Ureter (tissue), 1 donor: ENCODE measurements at regions not wholly inside any gene's neighbourhood (a gene's known extent, or its start where the extent isn't known, plus 50 kb on each side); places are given as distances from the start of the nearest gene placed in this dataset.
"Not testable (repeated sequence)": the region's sequence is repeated elsewhere in the genome, so short reads cannot be mapped to it uniquely, and the experiment has no call there.

ENCODE experiments used
- DNase-seq: peaks from one replicate; pipeline ENCODE4 v3.0.0-alpha.2; 2020; ENCODE audit warnings: low spot score
- donor health status: DM: yes; HTN: yes; CAD: no.

GRCh38 chr20:39705032-39705431 lies 742.9 kb downstream of the DHX35 start:
- DNase-seq, result no peak

- DNase-seq, result not testable (repeated sequence)
Observed at GRCh38 chr20:39703357-39703756, 741.2 kb downstream of the DHX35 start.

GRCh38 chr20:39702701-39703349 lies 740.7 kb downstream of the DHX35 start:
- DNase-seq, result no peak

DNA sequence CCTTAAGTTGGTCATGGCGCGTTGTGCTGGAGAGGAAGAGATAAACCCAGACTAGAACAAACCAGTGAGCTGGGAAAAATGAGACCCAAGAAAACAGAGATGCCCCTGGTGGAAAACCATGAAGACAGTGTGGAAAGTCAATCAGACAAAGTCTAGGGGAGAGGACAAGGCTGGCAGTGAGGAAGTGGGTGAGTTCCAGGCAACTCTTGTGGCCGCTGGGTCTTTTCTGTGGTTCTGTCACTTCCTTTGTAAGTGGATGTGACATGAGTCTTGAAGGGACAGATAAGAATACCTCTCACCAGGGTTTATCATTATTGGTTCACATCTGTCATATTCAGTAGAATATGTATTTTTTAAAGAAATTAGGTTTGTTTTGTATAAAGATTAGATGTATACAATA lies 738.4 kb downstream of the DHX35 start:
- DNase-seq, result no peak

DNA sequence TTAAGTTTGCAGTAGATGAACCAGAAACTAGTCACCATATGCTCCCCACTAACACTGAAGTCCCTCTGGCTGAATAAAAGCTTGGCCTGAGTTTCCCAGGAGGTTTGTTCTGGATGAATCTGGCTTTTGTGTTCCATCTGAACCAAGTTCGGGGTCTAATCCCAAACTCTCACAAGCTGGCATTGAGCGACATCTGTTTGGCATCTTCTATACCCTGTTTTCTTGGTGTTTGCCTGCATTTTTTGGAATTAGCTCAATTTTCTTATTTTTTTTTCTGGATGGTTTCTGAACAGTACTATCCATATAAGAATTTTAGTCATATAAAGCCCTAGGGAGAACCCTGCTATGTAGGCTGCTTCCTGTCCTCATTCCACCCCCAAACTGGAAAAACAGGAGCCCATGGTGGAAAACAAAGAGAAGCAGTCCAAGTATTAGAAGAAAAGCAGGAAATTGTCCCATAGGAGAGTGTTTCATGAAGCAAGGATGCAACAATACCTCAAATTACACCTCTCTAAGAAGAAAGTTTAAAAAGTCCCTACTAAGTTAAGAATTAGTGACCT lies 737.1 kb downstream of the DHX35 start:
- DNase-seq, result no peak

DNA sequence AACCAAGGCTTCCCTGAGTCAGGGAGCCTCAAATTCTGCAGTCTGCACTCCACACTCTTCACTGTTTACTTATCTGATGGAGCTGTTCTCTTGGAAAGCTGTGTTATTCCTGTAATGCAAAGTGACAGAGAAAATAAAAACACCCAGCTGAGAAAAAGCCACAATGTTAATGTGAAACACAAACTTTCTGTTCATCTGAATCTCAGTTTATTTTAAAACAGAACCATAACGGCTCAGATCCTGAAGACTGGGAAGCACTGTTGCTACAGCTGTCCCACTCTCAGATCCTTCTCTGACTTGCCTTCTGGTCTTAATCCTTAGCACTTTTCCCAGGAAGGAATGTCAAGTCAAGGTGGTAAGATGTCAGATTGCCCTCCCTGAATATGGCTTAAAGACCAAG lies 736.6 kb downstream of the DHX35 start:
- DNase-seq, result no peak

GRCh38 chr20:39691151-39691862 lies 729.2 kb downstream of the DHX35 start:
- no peak for DNase-seq

GRCh38 chr20:39676857-39677391 lies 714.8 kb downstream of the DHX35 start:
- no peak for DNase-seq

DNA sequence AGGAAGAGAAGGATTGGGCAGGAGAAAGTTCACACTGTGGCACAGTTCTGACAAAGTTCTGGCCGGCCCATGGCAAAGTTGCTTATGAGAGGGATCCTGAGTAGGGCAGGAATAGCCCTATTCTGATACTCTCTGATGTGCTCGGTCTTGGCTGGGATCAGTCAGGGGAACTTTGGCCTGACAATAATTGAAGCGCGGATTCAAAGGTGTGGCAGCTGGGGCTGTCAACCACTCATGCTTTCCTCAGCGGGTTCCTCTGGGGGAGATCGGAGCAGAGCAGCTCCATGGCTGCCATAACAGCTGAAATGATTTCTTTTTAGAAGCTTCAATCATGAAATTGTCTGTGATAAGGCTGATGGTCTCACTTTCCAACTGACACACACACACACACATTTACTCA lies 714.1 kb downstream of the DHX35 start:
- no peak for DNase-seq

DNA sequence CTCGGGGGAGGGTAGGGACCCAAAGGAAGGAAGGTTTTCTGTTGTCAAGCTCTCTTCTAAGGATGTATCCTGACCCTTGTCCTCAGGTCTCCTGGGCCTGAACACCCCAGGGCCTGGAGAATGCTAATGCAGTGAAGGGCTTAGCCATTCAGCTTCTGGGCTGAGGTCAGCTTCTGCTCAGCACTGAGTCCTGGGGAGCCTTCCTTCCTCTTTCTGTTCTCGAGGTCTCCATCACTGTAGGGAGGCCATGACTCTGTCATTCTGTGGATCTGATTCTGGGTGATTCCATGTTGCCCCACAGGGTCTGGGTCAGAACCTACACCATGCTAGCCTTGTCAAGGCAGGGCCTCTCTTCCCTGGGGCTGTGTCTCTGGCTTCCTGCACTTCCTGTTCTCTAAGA lies 712.7 kb downstream of the DHX35 start:
- no peak for DNase-seq

DNA sequence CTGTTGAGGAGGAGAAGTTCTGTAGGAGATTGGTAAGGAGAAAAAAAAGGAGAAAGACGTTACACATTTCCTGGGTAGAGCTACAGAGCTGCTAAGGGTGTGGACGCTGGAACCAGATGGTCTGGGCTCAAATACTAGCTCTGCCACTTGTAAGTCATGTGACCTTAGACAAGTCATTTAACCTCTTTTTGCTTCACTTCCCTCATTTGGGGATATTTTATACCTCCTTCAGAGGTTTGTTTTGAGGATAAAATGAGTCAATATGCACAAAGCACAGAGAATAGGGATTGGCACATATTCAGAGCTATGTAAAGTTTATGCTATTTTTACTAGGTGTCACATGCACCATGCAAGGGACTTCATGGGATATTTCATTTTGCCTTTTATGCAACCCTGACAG lies 708.8 kb downstream of the DHX35 start:
- no peak for DNase-seq

DNA sequence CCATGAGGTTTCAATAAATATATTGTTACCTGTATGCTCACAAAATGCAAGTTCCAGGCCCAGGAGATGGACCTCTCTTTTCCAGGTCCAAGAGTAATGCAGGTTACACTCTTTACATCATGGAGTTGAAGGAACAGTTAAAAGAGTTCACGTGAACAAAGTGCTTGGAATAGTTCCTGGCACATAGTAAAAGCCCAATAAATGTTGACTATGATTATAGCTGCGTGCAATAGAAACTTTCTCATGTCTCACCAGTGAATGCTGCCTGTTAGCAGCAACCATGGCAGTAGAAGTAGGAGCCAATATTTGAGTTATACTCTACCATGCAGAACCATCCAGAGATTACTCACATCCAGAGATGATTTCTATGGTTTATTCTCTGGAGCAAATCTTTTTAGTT lies 707.5 kb downstream of the DHX35 start:
- no peak for DNase-seq

DNA sequence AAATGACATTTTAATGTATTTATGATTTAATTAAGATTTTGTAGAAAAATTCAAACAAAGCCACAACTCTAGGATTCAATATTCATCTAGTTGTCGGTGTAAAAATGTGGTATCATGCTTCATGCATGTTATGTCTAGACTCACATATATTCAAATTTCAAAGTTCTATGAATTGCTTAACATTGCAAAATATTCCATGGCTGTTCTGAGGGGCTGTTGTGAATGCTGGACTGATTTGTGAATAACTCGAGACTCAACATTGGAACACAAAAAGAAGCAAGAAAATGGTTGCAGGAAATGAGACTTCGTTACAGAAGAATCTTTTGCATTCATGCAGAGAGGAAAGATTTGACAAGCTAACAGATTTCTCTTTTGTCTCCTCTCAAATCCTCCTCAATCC lies 705.9 kb downstream of the DHX35 start:
- no peak for DNase-seq

DNA sequence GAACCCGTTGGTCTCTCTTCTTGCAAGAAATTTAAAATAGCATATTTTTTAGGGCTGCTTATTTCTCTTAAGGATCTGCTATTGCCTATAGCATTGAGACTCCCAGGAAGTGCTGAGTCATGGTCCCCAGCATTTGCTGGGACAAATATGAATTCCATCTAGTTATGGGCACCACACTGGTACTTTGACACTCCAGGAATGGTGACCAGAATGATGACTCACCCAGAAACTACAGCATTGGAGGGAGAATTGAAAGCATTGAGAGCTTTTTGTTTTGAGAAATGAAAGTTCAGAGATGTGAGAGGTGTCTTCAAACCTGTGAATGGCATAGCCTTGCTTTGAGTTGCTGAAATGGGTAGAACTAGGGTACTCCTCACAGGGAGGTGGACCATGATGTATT lies 699.7 kb downstream of the DHX35 start:
- DNase-seq, result no peak

- no peak for DNase-seq
Observed at GRCh38 chr20:39660965-39661364, 698.8 kb downstream of the DHX35 start.

DNA sequence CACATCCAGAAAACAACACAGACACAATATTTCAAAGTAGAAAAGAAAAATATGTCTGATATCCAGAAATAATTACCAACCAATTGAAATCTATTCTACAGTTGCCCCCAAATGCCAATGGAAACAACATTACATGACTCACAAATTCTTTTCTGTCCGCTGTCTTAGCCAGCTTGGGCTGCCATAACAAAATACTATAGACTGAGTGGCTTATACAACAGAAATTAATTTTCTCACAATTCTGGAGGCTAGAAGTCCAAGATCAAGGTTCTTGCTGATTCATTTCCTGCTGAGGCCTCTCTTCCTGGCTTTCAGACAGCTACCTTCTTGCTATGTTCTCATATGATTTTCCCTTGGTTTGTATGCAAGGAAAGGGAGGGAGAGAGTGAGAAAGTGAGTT lies 698.1 kb downstream of the DHX35 start:
- DNase-seq, result no peak

GRCh38 chr20:39658662-39659409 lies 696.7 kb downstream of the DHX35 start:
- DNase-seq, result no peak

DNA sequence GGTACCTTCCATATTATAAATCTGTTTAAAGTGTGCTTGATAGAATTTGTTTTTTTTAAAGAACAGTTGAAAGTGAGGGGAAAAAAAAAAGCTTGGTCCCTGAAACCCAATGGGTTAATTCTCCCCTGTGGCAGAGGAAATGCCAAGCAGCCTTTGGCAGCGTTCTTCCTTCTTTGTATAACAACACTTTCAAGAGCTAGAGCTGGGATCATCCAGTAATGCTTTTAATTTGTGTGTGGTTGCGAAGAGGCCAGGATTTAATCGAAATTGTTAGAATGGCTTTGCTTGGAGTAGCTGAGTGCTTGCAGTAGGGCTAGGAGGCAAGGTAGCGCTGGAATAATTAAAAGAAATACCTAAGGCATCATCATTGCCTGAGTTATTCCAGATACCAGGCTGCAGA lies 692.0 kb downstream of the DHX35 start:
- no peak for DNase-seq

- no peak for DNase-seq
Observed at GRCh38 chr20:39651645-39652325, 689.6 kb downstream of the DHX35 start.

GRCh38 chr20:39646874-39647413 lies 684.8 kb downstream of the DHX35 start:
- no peak for DNase-seq

DNA sequence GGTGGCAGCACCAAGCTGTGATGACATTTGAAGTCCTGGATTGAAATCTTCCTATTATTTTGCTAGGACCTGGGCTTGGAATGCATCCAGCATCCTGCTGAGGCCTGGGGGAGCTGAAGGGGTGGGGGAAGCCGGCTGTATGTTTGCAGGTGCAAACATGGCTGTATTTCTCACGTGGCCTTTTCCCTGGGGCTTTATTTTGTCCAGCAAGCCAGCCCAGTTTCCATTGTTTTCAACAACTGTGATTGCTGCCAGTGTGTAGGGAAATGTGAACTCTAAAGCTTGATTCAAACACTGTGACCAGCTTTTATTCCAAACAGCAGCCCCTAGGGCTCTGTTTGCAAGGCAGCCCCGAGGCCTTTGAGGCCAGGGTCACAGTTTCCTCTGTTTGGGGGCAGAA lies 683.0 kb downstream of the DHX35 start:
- DNase-seq, result no peak

- DNase-seq, result no peak
Observed at GRCh38 chr20:39643292-39643691, 681.1 kb downstream of the DHX35 start.
